SU-DHL-6 (cell line): ENCODE measurements at regions not wholly inside any gene's neighbourhood (a gene's known extent, or its start where the extent isn't known, plus 50 kb on each side); places are given as distances from the start of the nearest gene placed in this dataset.
"Not testable (repeated sequence)": the region's sequence is repeated elsewhere in the genome, so short reads cannot be mapped to it uniquely, and the experiment has no call there.

Experiments
- H2AFZ ChIP-seq: fragments of 200-600 bp; sonication (generic); 2 replicates; pipeline ENCODE4 v1.6.1; 2014; ENCODE audit warnings: low read depth, mild to moderate bottlenecking, moderate library complexity, mixed read lengths, antibody characterized with exemption, low read length; ENCODE audit not compliant: severe bottlenecking
- H3F3A ChIP-seq: fragments of 200-600 bp; shearing (Covaris generic); 2 replicates; pipeline ENCODE4 v1.6.0; 2016; ENCODE audit warnings: antibody characterized with exemption, mild to moderate bottlenecking; ENCODE audit not compliant: insufficient read depth
- H3K27ac ChIP-seq: fragments of 200-600 bp; sonication (generic); 2 replicates; pipeline ENCODE4 v1.5.1; 2016; ENCODE audit warnings: low read depth, mild to moderate bottlenecking, low read length, moderate library complexity, mixed read lengths
- H3K27me3 ChIP-seq: fragments of 200-600 bp; sonication (generic), shearing (Covaris generic); 2 replicates; pipeline ENCODE4 v1.6.0; 2014; ENCODE audit warnings: mild to moderate bottlenecking, low read length
- H3K36me3 ChIP-seq: fragments of 200-600 bp; sonication (generic); 2 replicates; pipeline ENCODE4 v1.6.1; 2014; ENCODE audit warnings: mild to moderate bottlenecking, low read length, mixed read lengths
- H3K4me2 ChIP-seq: fragments of 300-600, 200-600 bp; shearing (Covaris generic), sonication (generic); 2 replicates; pipeline ENCODE4 v1.6.0; 2014; ENCODE audit warnings: low read length, low read depth, mild to moderate bottlenecking; ENCODE audit not compliant: poor library complexity, severe bottlenecking
- H3K4me3 ChIP-seq: fragments of 200-600 bp; sonication (generic); 2 replicates; pipeline ENCODE4 v1.5.1; 2014; ENCODE audit warnings: antibody characterized with exemption, low read length, mild to moderate bottlenecking, mixed read lengths; ENCODE audit not compliant: insufficient read depth, poor library complexity, severe bottlenecking
- H3K79me2 ChIP-seq: fragments of 200-600 bp; sonication (generic); 2 replicates; pipeline ENCODE4 v1.6.1; 2014; ENCODE audit warnings: mild to moderate bottlenecking, low read length, moderate library complexity; ENCODE audit not compliant: insufficient read depth
- H3K9ac ChIP-seq: fragments of 200-600 bp; sonication (generic); 2 replicates; pipeline ENCODE4 v1.7.0; 2014; ENCODE audit warnings: mild to moderate bottlenecking, low read length
- H3K9me2 ChIP-seq: fragments of 200-600 bp; sonication (generic); replicated peaks from 2 replicates; pipeline ENCODE4 v1.6.1; 2014; ENCODE audit warnings: low read length; ENCODE audit not compliant: insufficient read depth
- H3K9me3 ChIP-seq: fragments of 200-600 bp; sonication (generic); 2 replicates; pipeline ENCODE4 v1.6.1; 2014; ENCODE audit warnings: low read length, mixed read lengths; ENCODE audit not compliant: insufficient read depth
- H4K20me1 ChIP-seq: fragments of 200-600 bp; sonication (generic); 2 replicates; pipeline ENCODE4 v1.6.1; 2014; ENCODE audit warnings: low read depth, mild to moderate bottlenecking, antibody characterized with exemption, low read length, moderate library complexity, mixed read lengths
- CTCF ChIP-seq: fragments of 200-600 bp; sonication (generic); IDR thresholded peaks from one replicate; pipeline ENCODE4 v1.5.1; 2017; ENCODE audit warnings: antibody characterized with exemption, mild to moderate bottlenecking, low read length, moderate library complexity; ENCODE audit not compliant: insufficient read depth, poor library complexity, severe bottlenecking
- EZH2phosphoT487 ChIP-seq: fragments of 200-600 bp; sonication (generic), shearing (Covaris generic); conservative IDR thresholded peaks from 2 replicates; pipeline ENCODE4 v1.6.1; 2018; ENCODE audit warnings: mild to moderate bottlenecking, antibody characterized with exemption, low read length, moderate library complexity, mixed read lengths

- H3K79me2 ChIP-seq: no peaks in the 10 kb centered on the region
- no peak overlapping the region for H2AFZ ChIP-seq
- no peak for TF ChIP-seq CTCF
- no peak for TF ChIP-seq EZH2phosphoT487
These were observed 663.2 kb downstream of the UQCRFS1 start for GRCh38 chr19:28549680-28550277.

GRCh38 chr19:28546148-28546685 lies 666.7 kb downstream of the UQCRFS1 start:
- H4K20me1 ChIP-seq: no peaks in the 10 kb centered on the region
- no peaks in the 10 kb centered on the region for H3K36me3 ChIP-seq
- H3K4me3 ChIP-seq: no peak overlapping the region
- H3K9me3 ChIP-seq: no peaks in the 10 kb centered on the region
- TF ChIP-seq EZH2phosphoT487 (no peak), CTCF (no peak)
- H3F3A ChIP-seq: peaks cover 14% of the 10 kb centered on the region; the same call in 1 of the 2 replicates
- no peak overlapping the region for H3K4me2 ChIP-seq
- no peaks in the 10 kb centered on the region for H3K9me2 ChIP-seq
- H3K79me2 ChIP-seq: no peaks in the 10 kb centered on the region
- H2AFZ ChIP-seq: no peak overlapping the region
- H3K27ac ChIP-seq: no peak overlapping the region
- no peak overlapping the region for H3K9ac ChIP-seq
- H3K27me3 ChIP-seq: no peaks in the 10 kb centered on the region

More at GRCh38 chr19:28549680-28550277, 663.2 kb downstream of the UQCRFS1 start:
- H3K36me3 ChIP-seq: no peaks in the 10 kb centered on the region
- no peaks in the 10 kb centered on the region for H3K27me3 ChIP-seq
- H4K20me1 ChIP-seq: no peaks in the 10 kb centered on the region
- H3K9ac ChIP-seq: no peak overlapping the region
- no peak overlapping the region for H3K27ac ChIP-seq
- no peaks in the 10 kb centered on the region for H3K9me2 ChIP-seq
- H3K4me3 ChIP-seq: no peak overlapping the region
- no peaks in the 10 kb centered on the region for H3F3A ChIP-seq
- no peaks in the 10 kb centered on the region for H3K9me3 ChIP-seq
- no peak overlapping the region for H3K4me2 ChIP-seq

- H3K36me3 ChIP-seq, H3K27me3 ChIP-seq, H3K27ac ChIP-seq, H4K20me1 ChIP-seq, H3K9me2 ChIP-seq, H3K9ac ChIP-seq, H3K79me2 ChIP-seq, H3K9me3 ChIP-seq, H3K4me3 ChIP-seq, H2AFZ ChIP-seq, H3K4me2 ChIP-seq: not testable (repeated sequence)
- H3F3A ChIP-seq: peaks cover 14% of the 10 kb centered on the region; the same call in 1 of the 2 replicates
These were observed 667.6 kb downstream of the UQCRFS1 start for GRCh38 chr19:28545397-28545796.

GRCh38 chr19:28544451-28545261 lies 668.3 kb downstream of the UQCRFS1 start:
- no peaks in the 10 kb centered on the region for H3K27me3 ChIP-seq
- H3K27ac ChIP-seq: no peak overlapping the region
- no peak overlapping the region for H3K4me3 ChIP-seq
- no peak overlapping the region for H2AFZ ChIP-seq
- no peaks in the 10 kb centered on the region for H3K9me3 ChIP-seq
- no peaks in the 10 kb centered on the region for H4K20me1 ChIP-seq
- H3K4me2 ChIP-seq: no peak overlapping the region
- H3F3A ChIP-seq: peaks cover 14% of the 10 kb centered on the region; the same call in 1 of the 2 replicates
- H3K9me2 ChIP-seq: no peaks in the 10 kb centered on the region
- no peaks in the 10 kb centered on the region for H3K36me3 ChIP-seq
- TF ChIP-seq EZH2phosphoT487 (no peak), CTCF (no peak)
- H3K9ac ChIP-seq: no peak overlapping the region
- no peaks in the 10 kb centered on the region for H3K79me2 ChIP-seq
